Effector CD4-positive, alpha-beta T cell (primary cell): ENCODE measurements at regions not wholly inside any gene's neighbourhood (a gene's known extent, or its start where the extent isn't known, plus 50 kb on each side); places are given as distances from the start of the nearest gene placed in this dataset.
"Not testable (repeated sequence)": the region's sequence is repeated elsewhere in the genome, so short reads cannot be mapped to it uniquely, and the experiment has no call there.

ENCODE experiments used
- DNase-seq: peaks from one replicate; pipeline ENCODE4 v3.0.0-alpha.2; 2020

DNA sequence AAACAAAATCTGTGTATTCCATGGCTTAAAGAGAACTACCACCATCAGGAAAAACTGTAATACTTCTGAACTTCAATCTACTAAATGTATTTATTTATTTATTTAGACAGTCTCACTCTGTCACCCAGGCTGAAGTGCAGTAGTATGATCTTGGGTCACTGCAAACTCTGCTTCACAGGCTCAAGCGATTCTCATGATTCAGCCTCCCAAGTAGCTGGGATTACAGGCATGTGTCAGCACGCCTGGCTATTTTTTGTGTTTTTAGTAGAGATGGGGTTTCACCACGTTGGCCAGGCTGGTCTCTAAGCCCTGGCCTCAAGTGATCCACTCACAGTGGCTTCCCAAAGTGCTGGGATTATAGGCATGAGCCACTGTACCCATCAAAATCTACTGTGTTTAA lies 202.3 kb upstream of the POU1F1 start:
- no peak for DNase-seq

- no peak for DNase-seq
These were observed 197.6 kb upstream of the POU1F1 start for GRCh38 chr3:87473944-87474343.

DNA sequence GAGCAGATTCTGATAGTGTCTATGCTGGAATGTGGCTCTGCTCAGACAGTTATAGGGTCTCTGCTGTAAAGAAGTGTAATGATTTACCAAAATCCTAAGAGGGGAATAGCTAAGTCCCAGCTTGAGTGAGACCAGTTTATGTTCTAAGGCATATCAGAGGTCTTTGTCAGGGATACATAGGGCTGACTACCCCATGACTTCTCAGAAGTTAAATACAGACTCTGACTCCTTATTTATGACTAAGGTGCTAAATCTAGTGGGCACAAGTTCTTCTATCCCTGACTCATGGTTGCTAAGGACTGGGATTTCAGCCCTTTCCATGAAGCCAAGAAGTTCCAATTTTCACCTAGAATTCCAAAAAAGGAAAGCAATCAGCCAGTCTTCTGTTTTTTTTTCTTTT lies 192.6 kb upstream of the POU1F1 start:
- DNase-seq, result no peak

DNA sequence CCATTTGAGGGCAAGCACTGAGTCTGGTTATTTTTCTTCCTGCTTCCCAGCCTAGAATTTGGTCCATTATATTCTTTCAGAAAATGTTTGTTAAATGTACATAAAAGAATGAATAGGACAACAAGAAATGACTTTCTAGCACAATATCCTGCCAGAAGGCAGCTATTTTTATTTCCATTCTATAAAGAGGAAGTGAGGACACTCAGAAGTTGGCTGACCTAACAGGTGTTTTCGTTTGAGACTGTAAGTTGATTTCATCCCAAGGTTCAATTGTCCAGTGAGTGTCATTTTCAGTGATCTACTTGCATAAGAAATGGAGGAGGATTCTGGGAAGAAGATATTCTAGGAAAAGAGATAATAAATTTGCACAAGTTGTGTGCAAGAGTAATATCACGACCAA lies 191.9 kb upstream of the POU1F1 start:
- DNase-seq, result no peak

- DNase-seq, result no peak
These were observed 185.8 kb upstream of the POU1F1 start for GRCh38 chr3:87462228-87462627.

GRCh38 chr3:87461443-87461842 lies 185.1 kb upstream of the POU1F1 start:
- no peak for DNase-seq

GRCh38 chr3:87461036-87461435 lies 184.7 kb upstream of the POU1F1 start:
- DNase-seq, result no peak

DNA sequence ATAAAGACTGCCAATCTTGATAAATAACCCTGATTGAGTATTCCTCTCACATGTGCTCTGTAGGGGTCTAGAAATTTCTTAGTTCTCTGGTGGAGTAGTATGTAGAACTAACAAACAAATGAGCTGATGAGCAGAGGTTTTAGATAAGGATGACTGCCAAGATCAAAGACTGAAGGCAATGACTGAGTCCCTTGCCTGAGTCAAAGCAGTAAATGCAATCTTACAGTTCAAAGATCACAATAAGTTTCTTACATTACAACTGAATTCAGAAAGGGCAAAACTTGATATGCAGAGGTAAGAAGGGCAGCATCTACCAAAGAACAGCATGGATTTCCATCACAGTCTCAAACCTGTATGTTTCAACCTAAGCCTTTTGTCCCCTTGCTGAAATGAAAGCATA lies 172.2 kb upstream of the POU1F1 start:
- no peak for DNase-seq

GRCh38 chr3:87446849-87447387 lies 170.5 kb upstream of the POU1F1 start:
- DNase-seq, result no peak

- no peak for DNase-seq
These were observed 166.1 kb upstream of the POU1F1 start for GRCh38 chr3:87442470-87442869.

DNA sequence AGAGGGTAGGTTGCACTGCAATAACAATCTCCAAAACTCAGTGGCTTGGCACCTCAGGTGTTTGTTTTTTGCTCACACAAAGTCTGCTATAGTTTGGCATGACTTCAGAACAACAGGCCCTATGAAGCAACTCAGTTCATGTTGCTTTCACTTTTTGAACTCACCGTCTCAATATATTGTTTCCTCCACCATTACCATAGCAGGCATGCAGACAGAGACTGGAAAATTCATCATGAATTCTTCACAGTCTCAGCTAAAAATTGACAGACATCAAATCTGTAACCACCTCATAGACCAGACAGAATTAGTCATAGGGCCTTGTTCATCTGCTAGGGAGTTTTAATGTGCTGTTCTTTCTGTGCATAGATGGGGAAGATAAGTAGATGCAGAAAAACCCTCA lies 161.4 kb upstream of the POU1F1 start:
- DNase-seq, result no peak

GRCh38 chr3:87436781-87437543 lies 160.6 kb upstream of the POU1F1 start:
- no peak for DNase-seq

GRCh38 chr3:87435926-87436620 lies 159.7 kb upstream of the POU1F1 start:
- DNase-seq, result no peak

DNA sequence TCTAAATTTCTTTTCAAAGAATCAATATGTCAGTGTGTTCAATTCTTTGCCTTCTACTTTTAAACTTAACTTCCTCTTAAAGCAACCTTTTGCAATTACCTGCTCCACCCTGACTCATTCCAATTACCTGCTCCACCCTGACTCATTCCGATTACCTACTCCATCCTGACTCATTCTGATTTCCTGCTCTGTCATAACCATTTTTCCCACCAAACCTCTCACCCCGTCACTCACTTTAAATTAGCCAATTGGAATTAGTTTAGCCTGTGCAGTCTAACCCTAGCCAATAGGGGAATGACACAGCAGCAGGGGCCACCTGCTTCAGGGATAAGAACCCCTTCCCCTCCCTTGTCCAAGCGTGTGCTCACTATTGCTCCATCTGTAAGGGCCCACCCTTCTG lies 157.1 kb upstream of the POU1F1 start:
- DNase-seq, result not testable (repeated sequence)

DNA sequence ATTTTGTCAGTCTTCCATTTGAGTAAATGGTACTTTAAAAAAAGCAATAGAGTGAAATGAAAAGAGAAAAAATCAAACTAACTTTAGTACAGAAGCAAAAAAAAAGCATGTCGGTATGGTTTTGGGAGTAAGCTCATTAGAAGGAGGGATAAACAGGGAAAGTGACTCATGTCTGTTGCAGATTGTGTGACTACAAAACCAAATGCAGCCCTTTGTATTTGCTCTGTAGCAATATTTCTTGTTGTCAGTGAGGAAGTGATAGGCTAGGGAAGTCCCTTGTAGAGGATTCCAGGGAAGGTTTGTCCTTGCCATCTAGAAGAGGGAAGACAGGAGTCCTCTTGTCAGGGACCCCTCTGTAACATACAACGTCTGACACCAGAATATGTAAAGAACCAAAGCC lies 150.5 kb upstream of the POU1F1 start:
- DNase-seq, result no peak

- no peak for DNase-seq
These were observed 148.7 kb upstream of the POU1F1 start for GRCh38 chr3:87425056-87425455.

DNA sequence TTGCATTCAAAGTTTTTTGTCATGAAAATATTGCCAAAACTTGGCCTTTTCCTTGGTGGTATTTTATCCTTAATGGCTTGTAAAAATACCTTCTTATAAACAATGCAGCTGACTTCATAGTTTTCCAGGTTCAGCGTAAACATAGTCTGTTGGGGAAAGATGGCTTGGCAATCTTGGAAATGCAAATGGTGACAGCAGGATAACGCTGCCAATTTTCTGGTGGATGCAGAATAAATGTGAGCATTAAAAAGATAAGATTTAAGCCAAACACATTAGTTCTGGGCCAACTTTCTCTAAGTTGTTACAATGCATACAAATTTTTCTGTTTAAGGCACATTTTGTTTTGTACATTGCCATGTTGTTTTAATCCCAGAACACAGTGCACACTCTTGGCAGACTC lies 147.0 kb upstream of the POU1F1 start:
- no peak for DNase-seq

DNA sequence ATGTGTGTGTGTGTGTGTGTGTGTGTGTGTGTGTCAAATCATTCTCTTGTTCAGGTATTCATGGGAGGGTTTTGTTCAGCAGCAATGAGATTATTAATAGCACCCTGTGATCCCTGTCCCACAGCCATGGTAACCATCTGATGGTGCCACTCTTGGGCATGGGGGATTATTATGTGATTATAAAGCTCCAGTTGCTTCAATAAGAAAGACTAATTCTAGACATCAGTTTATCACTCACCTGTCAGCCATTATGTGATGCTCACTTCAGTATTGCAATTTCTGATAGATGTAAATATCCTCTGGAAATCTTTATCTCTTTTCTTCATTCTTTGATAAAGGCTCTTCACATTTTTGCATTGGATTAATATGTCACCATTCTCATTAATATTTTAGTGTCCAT lies 145.9 kb upstream of the POU1F1 start:
- DNase-seq, result no peak

GRCh38 chr3:87420171-87420570 lies 143.8 kb upstream of the POU1F1 start:
- no peak for DNase-seq

DNA sequence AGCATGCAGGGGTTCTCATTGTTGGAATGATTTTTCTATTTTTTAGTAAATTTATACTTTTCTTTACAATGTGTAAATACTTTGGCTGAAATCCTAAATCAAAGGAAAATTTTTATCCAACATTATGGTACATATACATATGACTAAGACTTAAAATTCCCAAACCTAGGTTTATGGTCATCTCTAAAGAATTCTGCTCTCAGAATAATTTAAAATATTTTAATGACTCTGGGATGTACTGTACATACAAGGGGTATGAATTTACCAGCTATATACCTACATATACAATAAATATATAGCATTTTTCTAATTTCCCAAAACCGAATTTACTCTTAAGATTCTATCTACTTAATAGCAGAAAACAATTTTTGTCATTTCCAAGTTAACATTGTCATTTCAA lies 137.9 kb upstream of the POU1F1 start:
- no peak for DNase-seq

- DNase-seq, result no peak
These were observed 137.4 kb upstream of the POU1F1 start for GRCh38 chr3:87413814-87414213.

DNA sequence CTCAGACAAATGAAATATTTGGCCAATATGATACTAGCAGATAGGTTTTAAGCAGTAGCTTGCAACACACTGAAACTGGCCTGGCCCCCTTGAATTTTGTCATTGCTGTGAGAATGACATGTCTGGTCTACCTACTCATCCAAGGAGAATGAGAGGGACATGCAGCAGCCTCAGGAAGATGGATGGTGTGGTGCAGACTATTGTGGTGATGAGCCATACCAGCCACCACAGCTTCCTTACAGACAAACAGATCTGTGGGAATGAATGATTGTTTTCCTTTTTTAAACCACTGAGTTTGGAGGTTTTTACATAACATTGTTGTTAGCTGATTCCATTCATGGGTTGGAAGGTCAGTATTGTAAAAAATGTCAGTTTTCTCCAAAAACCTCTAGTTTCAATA lies 133.7 kb upstream of the POU1F1 start:
- no peak for DNase-seq

DNA sequence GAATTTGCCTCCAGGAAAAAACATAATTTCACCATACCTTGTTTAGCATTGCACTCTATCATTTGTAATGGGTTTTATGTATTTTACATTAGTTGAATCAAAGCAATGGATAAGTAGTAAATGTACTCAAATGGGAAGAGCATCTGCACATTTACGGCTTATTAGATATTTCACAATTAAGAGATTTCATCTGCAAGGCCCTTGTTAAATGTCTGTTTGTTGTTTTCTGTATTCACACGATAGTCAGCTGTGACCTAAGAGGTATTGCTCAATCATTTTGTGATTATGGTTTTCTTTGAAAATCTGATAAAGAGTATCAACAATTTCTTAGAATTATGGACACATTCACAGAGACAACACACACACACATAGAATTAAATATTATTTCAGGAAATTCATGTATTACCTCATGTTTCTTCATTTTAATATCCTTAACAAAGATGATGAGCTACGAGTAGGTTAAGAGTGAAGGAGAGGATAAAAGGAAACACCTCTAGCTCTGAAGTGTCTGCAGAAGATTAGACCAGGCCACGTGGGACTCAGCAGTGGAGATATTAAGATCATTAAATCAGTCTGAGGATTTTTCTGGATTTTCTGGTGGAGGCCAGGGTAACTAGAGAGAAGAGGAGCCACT lies 121.9 kb upstream of the POU1F1 start:
- DNase-seq, result no peak

GRCh38 chr3:87397211-87397610 lies 120.8 kb upstream of the POU1F1 start:
- no peak for DNase-seq
